Testis (tissue), 2 donors: ENCODE measurements at regions not wholly inside any gene's neighbourhood (a gene's known extent, or its start where the extent isn't known, plus 50 kb on each side); places are given as distances from the start of the nearest gene placed in this dataset.

Source experiments
- CTCF ChIP-seq, 3 experiments: fragments of 450-650 bp in 2 of 3; fragments of 200-600 bp in 1 of 3; sonication (generic) in 1 of 3; IDR thresholded peaks; one replicate each; pipeline ENCODE4 v1.5.1; 2016 to 2019; ENCODE audit warnings: antibody characterized with exemption in 3 of 3, mild to moderate bottlenecking in 2 of 3, moderate library complexity in 1 of 3
- POLR2A ChIP-seq: fragments of 450-650 bp; IDR thresholded peaks from one replicate; pipeline ENCODE4 v1.6.1; 2017; ENCODE audit warnings: antibody characterized with exemption, mild to moderate bottlenecking, moderate library complexity

GRCh38 chr6:88304520-88304919, 138.4 kb upstream of the CNR1 start:
- no peak for TF ChIP-seq POLR2A
- no peak for TF ChIP-seq CTCF (IDR thresholded peaks at IDR 0.05)
